HK-2 (cell line): ENCODE measurements at regions not wholly inside any gene's neighbourhood (a gene's known extent, or its start where the extent isn't known, plus 50 kb on each side); places are given as distances from the start of the nearest gene placed in this dataset.

Experiments used
- DNase-seq: peaks from one replicate; pipeline ENCODE4 v3.0.0-alpha.2; 2018; ENCODE audit not compliant: unreplicated experiment

DNA sequence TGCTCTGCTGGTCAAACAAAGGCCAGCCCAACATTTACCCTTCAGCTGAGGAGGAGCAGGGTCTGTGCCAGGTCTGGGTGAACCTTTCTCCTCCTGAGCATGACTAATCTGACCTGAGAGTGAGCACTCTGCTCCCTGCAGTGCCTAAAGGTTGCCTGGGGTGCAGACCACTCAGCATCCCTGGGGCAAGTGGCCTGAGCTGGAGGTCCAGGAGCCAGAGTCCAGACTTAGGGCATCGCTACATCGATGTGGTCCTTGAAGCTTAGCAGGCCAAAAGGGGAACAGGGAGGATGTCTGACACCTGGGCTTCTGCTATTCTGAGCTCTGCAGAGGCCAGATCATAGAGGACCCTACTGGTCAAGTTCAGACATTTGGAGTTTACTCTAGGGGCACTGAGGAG is 119.1 kb downstream of the FAM43A start:
- no peak for DNase-seq

DNA sequence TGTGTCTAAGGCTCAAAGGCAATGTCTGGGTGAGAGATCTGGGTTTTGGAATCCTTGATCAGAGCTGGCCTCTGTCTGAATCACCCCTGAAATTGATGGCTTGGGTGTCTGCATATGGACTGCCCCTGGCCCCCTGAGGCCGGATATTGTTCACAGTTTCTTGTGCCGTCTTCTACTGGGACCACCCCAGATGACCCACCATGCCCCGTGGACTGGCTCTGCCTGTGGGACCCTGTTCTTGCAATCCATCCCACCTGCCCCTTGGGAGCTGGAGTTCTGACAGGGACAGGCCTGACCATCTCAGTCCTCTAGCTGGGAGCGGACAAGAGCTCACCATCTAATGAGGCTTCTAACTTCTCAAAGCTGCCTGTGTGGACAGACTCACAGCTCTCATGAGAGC is 119.9 kb downstream of the FAM43A start:
- no peak for DNase-seq

DNA sequence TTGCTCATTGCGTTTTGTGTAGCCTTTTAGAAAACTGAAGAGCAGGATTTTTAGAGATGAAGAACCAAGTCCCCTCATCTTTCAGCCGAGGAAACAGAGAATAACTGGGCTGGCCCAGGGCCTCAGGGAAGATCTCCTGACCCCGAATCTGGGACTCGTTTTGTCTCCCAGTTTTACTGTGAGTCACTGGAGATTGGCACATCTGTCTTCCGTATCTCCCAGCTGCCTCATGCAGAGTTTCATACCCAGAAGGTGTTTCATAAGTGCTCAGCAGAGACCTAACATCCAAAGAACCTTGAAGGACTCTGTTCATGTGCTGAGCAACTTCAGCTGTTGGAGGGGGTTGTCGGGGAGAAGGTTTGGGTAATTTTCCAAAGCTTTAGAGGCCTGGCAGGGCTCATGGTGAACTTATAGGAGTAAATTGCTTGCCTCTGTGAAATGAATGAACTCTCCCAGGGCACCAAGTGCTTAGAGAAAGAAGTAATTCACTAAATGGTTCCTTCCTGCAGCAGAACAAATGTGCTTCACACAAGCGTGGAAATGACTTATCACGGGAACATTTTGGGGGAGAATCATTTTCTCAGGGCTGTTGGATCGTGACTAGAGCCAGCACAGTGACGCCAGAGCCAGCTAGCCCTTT is 121.4 kb downstream of the FAM43A start:
- no peak for DNase-seq

DNA sequence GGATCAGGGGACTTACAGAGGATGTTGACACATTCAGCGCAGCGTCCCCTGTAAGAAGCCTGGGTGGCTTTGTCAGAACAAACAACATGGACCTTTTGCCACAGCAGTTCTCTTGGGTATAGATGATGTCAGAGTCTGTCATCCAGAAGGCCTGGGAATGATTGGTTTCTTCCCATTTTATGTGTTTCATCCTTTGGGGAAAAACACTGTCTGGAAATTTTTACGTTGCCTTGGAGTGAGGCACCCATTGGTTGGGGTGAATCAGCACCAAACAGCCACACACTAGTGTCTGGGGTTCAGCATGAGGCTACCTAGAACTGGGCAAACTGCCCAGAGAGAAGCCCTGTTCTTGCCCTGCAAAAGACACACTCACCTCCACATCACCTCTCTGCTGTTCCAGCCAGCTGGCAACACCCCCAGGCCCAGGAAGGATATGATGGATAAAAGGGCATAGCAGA is 123.0 kb downstream of the FAM43A start:
- DNase-seq: no peak

DNA sequence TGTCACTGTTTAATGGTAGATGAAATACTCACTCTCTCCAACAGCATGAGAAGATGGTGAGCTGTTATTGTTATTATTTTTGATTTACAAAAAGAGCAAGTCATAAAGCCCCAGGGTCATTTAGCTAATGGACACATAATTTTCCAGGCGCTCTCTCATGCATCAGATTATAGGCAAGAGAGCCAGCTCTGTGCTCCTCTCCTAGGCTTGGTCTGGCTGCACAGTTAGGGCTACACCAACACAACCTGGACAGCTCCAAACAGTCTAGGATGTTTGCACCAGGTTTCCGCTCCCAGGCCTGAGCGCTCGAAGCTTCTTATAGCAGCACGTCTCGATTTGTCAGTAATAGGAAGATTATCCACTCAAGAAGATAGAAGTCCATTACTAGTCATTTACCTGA is 123.7 kb downstream of the FAM43A start:
- DNase-seq: no peak

DNA sequence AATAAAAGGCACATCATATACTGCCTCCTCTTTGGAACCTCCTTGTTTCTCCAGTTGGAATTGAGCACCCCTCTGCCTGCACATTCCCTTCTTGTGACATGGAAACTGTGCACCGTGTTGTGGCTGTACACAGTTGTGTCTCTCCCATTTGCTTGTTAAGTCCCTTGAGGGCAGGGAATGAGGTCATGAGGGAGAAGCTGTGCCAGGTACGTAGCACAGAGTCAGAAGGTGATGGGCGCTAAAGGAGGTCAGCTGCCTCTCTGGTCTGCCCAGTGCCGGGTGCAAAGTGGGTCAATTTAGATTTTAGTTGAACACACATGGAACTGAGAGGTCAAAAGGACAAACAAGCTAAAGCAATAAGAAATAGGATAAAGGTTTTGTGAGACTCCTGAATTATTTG is 124.4 kb downstream of the FAM43A start:
- no peak for DNase-seq

DNA sequence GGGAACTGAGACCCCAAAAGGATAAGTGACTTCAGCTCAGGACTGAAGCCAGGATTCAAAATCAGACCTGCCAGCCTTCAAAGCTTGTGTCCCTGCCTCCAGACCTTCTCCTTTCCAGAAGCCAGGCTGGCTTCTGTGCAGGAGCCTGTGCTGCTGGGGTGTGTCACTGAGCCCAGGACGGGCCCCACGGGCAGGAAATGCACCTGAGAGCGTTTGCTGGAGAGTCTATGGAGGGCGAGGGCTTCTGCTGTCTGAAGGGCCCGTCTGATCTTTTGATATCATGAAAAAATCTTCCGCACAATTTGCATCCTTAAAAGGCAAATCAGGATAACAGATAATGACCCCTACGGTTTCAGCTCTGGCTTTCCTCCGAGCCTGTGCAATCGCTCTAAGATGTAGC is 125.4 kb downstream of the FAM43A start:
- no peak for DNase-seq

DNA sequence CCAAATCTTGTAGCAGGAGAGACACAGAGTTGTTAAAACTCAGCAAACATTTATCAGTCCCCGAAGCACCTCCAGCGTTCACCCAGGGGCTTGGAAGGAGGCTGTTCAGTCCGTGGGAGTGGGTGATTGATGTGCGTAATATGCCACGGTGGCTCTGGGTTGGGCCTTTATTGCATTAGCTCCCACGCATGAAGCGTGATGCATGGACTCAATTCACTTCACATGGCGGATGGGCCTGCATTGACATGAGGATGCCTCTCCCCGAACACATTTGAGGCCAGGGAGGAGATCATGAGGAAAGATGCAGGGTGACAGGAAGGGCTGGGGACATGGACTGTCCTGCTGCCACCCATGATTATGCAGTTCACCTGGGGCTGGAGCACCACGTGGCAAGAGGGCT is 126.5 kb downstream of the FAM43A start:
- DNase-seq: no peak

DNA sequence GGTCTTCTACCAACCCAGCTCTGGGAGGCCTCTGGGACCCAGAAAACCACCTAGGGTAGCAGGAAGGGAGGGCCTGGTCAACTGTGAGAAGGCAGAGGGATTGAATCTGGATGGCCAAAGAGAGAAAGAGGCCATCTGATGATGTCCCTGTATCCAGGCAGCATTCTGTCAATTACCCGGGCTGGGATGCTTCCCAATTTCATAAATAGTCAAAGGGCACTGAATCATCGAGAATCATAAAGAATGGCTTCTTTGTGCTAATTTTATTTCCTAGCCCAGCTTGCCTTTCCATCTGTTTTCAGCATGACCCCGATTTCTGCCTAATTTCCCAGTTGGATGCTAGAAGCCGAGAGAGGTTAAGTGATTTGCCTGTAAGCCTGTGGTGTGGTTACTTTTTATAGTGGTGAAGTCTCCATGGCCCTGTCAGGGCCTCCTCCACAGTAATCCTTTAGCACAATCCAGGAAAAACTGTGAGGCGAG is 129.2 kb downstream of the FAM43A start:
- DNase-seq: no peak

DNA sequence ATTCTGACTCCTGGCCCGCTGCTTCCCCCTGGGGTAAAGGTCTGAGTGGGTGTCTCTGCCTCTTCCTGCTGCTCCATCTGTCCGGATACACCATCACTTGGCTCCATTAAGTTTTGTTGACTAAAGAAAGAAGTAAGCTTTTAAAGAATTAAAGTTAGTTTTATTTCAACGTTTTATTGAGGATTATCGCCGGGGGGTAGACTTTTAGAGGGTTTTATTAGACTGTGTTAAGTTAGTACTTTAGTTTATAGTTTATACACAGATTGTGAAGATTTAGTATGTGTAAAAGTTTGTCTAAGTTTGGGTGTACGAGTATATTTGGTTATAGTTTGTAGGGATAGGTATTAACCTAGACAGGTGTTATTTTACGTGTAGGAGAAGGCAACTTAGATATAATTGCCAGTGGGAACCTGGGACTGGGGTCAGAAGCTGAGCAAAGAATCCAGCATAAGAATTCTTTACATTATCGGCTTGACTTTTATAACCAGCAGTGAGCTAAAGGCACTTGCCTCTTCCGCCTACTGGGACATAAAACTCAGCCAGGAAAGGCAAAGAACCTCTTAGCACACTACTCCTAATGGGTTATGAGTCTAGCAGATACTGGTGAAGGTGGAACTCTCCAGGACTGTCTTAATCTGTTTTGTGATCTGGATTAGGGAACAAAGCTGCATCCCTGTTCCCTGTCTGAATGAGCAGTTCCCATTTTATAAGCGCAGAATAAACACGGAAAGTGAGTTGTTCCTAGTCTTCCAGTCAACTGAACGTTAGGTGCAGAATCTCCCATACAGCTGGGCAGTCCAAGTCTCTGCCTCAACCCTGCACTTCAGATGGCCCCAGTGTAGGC is 131.3 kb downstream of the FAM43A start:
- no peak for DNase-seq

DNA sequence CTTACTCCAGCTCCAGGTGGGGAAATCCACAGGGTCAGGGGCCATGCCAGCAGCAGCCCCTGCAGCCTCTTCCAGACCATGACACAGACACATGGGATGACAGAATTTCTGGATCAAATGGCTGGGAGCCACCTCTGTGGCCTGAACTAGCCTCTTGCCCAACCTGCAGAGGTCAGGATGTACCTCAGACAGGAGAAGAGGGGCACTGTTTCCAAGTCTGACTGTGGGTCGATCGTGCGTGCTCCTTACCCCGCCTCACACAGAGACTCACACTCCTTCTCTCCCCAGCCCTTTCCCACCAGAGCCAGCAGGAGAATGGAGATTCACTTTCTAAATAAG is 131.9 kb downstream of the FAM43A start:
- DNase-seq: no peak

DNA sequence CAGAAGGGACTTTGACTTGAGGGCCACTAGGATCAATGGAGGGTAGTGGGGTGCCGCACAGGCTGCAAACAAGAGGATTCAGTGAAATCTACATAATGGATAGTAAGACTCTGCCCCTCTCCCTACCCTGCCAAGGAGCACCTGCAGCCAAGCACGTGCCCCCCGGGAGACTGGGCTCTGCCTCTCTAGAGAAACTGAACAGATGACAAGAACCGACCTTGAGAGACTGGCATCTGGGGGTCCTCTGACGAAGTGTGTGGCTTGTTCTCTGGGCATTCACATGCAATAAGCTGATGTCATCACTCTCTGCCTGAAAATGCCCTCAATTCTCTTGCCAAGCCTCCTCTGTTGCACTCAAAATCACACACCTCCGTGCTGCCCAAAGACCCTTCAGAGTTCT is 132.3 kb downstream of the FAM43A start:
- DNase-seq: no peak

DNA sequence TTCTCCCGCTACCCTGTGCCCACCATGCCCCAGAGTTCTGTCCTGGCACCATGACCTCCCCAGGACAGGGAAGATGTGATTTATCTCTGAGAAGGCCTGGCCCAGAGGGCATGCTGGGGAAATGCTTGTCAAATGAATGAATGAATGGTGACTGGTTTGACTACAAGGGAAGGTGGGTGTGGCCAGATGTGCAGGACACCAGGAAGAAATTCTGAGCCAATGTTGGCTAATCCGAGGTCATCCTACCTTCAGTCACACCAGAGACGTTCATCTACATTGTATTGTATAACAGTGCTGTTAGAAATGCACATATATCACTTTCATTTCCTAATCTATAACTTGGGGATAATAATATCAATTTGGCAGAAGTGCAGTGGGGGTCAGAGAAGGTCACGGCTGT is 138.4 kb downstream of the FAM43A start:
- DNase-seq: no peak

DNA sequence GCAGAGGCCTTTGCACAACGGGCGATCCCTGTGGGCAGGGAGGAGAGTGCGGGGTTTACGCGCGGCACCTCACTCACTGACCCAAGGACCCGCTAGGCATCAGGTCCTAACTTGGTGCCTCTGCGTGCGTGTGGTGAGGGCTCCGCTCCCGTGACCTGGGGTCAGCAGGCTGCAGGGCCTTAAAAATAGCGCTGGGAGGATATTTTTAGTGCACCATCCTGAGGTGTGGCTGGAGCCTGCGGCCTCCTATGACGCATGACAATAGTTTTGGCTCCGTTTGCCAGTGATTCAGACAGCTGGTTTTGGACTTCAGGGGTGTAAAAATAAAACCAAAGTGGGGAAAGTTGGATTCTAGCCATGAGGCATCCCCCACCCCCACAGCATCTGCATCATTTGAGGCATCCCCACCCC is 139.0 kb downstream of the FAM43A start:
- DNase-seq: no peak

DNA sequence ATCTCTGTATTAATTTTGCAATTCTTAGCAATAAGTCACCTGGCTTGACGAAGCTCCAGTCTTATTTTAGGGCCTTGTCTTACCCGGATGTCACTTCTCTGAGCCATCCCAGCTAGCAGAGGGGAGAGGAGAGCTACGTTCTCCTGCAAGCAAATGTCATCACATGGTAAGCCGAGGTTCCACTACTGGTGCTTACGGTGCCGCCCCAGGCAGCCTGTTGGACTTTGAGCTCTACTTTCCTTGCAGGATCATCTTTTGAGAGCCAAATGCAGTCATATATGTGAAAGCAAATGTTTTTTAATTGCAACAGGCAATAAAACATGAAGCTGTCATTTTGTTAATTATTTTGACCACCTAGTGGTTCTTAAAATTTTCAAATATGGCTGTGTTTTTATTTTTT is 140.9 kb downstream of the FAM43A start:
- no peak for DNase-seq

DNA sequence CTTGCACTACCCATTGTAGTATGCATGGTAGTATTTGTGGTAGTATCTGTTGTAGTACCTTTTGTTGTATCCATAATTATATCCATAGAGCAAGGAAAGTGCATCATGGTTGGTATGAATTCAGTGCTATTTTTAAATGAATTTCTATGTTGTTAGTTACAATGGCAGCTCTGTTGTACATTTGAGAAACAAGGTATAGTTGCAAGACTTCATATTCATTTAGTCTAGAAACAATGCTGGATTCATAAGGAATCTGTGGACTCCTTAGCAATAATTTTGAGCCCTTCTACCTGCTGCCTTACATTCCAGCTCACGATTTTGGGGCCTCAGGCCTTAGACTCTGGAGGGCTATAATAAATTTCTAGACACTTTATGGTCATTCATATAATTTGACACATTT is 141.8 kb downstream of the FAM43A start:
- DNase-seq: no peak

DNA sequence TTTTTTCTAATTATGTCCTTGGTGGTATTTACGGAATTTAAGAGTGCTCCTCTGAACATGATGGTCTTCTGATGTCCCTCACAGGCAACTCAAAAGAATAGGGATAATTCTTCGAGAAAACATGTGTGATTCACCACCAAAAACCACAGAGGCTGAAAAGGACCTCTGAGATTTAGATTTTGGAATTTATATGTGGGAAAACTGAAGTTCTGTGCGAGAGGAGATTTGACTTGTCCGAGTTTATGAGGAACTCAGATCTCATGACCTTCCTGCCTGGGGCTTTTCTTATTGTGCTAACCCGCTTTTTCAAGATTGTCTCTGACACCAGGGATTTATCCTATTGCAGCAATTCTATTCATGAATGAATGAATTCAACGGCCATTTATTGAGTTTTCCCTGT is 142.4 kb downstream of the FAM43A start:
- DNase-seq: no peak

DNA sequence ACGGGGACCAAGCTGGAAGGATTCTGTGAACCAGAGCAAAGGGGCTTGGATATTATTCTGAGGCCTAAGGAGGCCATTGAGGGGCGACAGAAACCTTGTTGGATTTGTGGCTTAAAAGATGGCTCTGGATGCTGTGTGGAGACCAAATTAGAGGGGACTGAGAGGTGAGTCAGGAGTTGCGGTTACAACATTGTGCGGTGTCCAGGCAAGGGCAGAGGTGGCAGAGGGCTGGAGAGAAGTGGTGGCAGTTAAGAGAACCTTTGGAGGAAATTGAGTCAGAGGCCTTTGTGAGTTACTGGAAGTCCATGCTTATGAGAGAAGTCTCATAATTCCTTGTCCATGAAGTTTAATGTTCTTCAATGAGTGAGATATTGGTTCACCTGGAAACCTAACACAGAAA is 143.2 kb downstream of the FAM43A start:
- no peak for DNase-seq

DNA sequence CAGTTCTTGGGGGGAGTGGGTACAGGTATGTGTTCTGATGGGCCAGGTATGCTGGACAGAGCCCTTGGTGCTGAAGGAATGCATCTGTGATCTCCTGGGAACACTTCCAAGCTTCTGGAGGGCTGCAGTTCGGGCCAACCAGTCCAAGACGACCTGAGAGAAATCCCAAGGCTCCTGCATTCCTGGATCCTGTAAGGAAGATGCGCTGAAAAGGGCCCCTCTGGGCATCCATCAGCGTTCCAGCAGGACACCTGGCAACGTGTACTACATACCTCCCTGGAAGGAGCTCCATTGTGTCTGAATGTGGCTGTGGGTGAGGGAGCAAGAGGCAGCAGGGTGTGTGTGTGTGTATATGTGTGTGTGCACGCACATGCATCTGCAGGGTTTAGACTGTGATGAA is 144.7 kb downstream of the FAM43A start:
- no peak for DNase-seq

DNA sequence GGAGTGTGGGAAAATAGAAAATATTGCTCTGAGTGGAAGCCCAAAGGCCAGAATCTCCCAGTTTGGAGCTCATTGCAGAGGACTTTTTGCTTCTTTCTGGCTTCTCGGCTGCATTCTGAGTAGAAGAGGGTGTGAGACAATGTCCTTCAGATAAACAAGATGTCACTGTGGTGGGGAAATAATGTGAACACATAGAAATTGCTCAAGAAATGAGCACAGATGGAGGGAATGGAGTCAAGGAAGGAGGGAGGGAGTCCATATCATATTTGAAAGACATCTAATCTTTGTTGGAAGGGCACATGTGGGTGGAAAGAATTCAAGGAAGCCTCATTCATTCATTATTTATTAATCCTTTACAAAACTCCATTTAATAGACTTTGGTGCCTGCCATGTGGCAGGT is 145.3 kb downstream of the FAM43A start:
- DNase-seq: no peak

DNA sequence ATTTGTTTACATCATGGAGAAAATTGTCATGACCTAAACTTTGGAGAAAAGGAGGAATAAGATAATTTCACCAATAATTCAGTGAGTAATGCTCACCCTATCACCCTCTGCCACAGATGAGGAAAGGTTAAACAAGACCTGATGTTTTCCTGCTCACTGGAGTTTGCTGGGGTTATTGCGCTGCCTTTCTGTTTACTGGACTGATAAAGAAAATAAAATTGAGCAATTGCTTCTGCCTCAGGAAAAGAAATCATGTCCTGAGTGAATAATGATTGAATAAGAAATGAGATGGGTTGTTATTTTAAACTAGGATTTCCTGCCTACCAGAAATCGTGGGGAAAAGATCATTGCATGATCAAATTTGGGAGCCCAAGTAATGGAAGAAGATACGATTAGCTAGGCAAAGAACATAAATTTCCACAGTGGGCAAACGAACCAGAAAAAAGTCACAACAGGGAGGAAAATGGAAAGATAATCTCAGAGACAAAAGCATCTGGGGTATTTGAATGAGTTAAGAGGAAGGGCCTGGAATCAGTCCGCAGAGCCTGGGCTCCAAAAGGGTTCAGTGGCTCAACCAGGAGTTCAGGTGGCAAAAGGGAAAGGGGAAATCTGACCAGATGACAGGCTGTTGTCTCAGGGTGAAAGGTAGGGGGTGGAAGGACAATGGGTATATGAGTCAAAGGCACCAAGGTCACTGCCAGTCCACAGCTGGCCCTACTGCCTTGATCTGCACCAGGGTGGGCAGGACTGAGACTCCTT is 146.8 kb downstream of the FAM43A start:
- DNase-seq: no peak

DNA sequence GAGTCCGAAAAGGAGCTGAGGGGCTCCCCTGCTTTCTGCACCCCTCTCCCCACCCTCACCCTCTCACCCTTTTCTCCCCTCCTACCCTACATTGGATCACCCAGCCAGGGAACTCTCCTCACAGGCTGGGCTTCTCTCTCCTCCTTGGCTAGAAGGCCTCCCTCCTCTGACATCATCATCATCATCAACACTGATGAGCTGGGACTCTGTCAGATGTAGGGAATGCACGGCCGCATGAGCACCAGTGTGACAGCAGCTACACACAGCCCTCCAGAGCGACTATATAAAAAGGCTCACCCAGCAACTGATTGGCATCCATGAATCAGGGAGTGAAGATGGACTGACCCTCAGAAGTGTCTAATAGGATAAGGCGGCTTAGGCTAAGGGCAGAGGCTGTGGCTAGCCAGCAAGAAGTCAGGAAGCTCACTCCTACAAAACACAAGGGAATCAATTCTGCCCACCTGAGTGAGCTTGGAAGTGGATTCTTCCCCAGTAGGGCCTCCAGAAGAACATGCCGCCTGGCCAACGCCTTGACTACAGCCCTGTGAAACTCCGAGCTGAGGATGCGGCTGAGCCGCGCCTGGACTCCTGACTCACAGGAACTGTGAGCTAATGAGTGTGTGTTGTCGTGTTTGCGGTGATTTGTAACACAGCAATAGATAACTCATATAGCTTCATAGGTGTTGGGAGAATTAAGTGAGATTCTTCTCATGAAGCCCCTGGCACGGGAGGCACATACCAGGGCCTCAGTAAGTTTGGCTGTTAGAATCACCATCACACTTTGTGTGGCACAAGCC is 147.6 kb downstream of the FAM43A start:
- DNase-seq: no peak
